T-helper 17 cell (primary cell): ENCODE measurements at regions not wholly inside any gene's neighbourhood (a gene's known extent, or its start where the extent isn't known, plus 50 kb on each side); places are given as distances from the start of the nearest gene placed in this dataset.
"Not testable (repeated sequence)": the region's sequence is repeated elsewhere in the genome, so short reads cannot be mapped to it uniquely, and the experiment has no call there.

ENCODE experiments used
- ATAC-seq: fragments of 150-1000 bp; cut with Tn5 transposase; 2 replicates; pipeline ENCODE4 v1.10.0; 2021; ENCODE audit warnings: mild to moderate bottlenecking, moderate library complexity
- DNase-seq, 3 donors: peaks; one replicate each; pipeline versions ENCODE4 v3.0.0 to v3.0.0-alpha.2; 2020 to 2021
- H3K9me3 ChIP-seq: one replicate; pipeline ENCODE4 v1.7.0; 2013; ENCODE audit warnings: low read length, mild to moderate bottlenecking; ENCODE audit not compliant: control insufficient read depth, poor library complexity, severe bottlenecking
- H3K27ac Mint-ChIP-seq: one replicate; pipeline ENCODE4 v1.8.0; 2022; ENCODE audit warnings: mild to moderate bottlenecking, moderate library complexity, mixed read lengths
- H3K27me3 Mint-ChIP-seq: one replicate; pipeline ENCODE4 v1.8.0; 2022; ENCODE audit warnings: mixed read lengths
- H3K36me3 Mint-ChIP-seq: one replicate; pipeline ENCODE4 v1.8.0; 2022; ENCODE audit warnings: low read depth, mixed read lengths
- H3K4me1 Mint-ChIP-seq: one replicate; pipeline ENCODE4 v1.8.0; 2022; ENCODE audit warnings: mild to moderate bottlenecking, mixed read lengths
- H3K4me3 Mint-ChIP-seq: one replicate; pipeline ENCODE4 v1.8.0; 2022; ENCODE audit warnings: mild to moderate bottlenecking, moderate library complexity, mixed read lengths

- Mint-ChIP-seq H3K36me3 (no peaks in the 10 kb centered on the region), H3K27me3 (no peaks in the 10 kb centered on the region), H3K4me3 (no peak overlapping the region), H3K27ac (no peak overlapping the region), H3K4me1 (no peaks in the 10 kb centered on the region)
- no peak for DNase-seq
- H3K9me3 ChIP-seq = no peaks in the 10 kb centered on the region
- no peak for ATAC-seq
Measured at GRCh38 chr5:25286319-25286718, 641.5 kb upstream of the CDH10 start.

GRCh38 chr5:25285136-25285535 is 640.4 kb upstream of the CDH10 start:
- no peak for ATAC-seq
- H3K27me3 Mint-ChIP-seq = no peaks in the 10 kb centered on the region
- DNase-seq = no peak
- H3K36me3 Mint-ChIP-seq = no peaks in the 10 kb centered on the region
- H3K4me1 Mint-ChIP-seq = no peaks in the 10 kb centered on the region
- no peaks in the 10 kb centered on the region for H3K9me3 ChIP-seq
- no peak overlapping the region for H3K27ac Mint-ChIP-seq
- no peak overlapping the region for H3K4me3 Mint-ChIP-seq

- not testable (repeated sequence) for DNase-seq, H3K36me3 Mint-ChIP-seq, H3K9me3 ChIP-seq, H3K4me3 Mint-ChIP-seq, H3K4me1 Mint-ChIP-seq, H3K27me3 Mint-ChIP-seq, ATAC-seq, H3K27ac Mint-ChIP-seq
Measured at GRCh38 chr5:25263507-25263906, 618.7 kb upstream of the CDH10 start.

GRCh38 chr5:25262221-25262620 is 617.4 kb upstream of the CDH10 start:
- Mint-ChIP-seq H3K4me3 (no peak overlapping the region), H3K27ac (no peak overlapping the region), H3K36me3 (no peaks in the 10 kb centered on the region), H3K27me3 (no peaks in the 10 kb centered on the region), H3K4me1 (no peaks in the 10 kb centered on the region)
- no peak for DNase-seq
- H3K9me3 ChIP-seq = peaks cover 2% of the 10 kb centered on the region
- ATAC-seq = no peak

GRCh38 chr5:25255128-25255527 is 610.4 kb upstream of the CDH10 start:
- Mint-ChIP-seq H3K36me3 (no peaks in the 10 kb centered on the region), H3K27ac (no peak overlapping the region), H3K27me3 (no peaks in the 10 kb centered on the region), H3K4me3 (no peak overlapping the region), H3K4me1 (no peaks in the 10 kb centered on the region)
- DNase-seq (no peak), ATAC-seq (no peak)
- no peaks in the 10 kb centered on the region for H3K9me3 ChIP-seq

- Mint-ChIP-seq H3K27ac (no peak overlapping the region), H3K4me3 (no peak overlapping the region), H3K36me3 (no peaks in the 10 kb centered on the region), H3K27me3 (no peaks in the 10 kb centered on the region), H3K4me1 (no peaks in the 10 kb centered on the region)
- no peak for ATAC-seq
- no peaks in the 10 kb centered on the region for H3K9me3 ChIP-seq
- no peak for DNase-seq
Measured at GRCh38 chr5:25241981-25242380, 597.2 kb upstream of the CDH10 start.

- not testable (repeated sequence) for H3K9me3 ChIP-seq, H3K27ac Mint-ChIP-seq, ATAC-seq, H3K4me1 Mint-ChIP-seq, H3K27me3 Mint-ChIP-seq, DNase-seq, H3K4me3 Mint-ChIP-seq, H3K36me3 Mint-ChIP-seq
Measured at GRCh38 chr5:25238720-25239119, 593.9 kb upstream of the CDH10 start.

GRCh38 chr5:25224316-25224982 is 579.7 kb upstream of the CDH10 start:
- H3K27me3 Mint-ChIP-seq = no peaks in the 10 kb centered on the region
- no peak overlapping the region for H3K4me3 Mint-ChIP-seq
- ATAC-seq (no peak), DNase-seq (no peak)
- H3K4me1 Mint-ChIP-seq = no peaks in the 10 kb centered on the region
- no peak overlapping the region for H3K27ac Mint-ChIP-seq
- H3K36me3 Mint-ChIP-seq = no peaks in the 10 kb centered on the region
- no peaks in the 10 kb centered on the region for H3K9me3 ChIP-seq

- ATAC-seq, DNase-seq, H3K9me3 ChIP-seq, H3K4me1 Mint-ChIP-seq, H3K4me3 Mint-ChIP-seq, H3K36me3 Mint-ChIP-seq, H3K27ac Mint-ChIP-seq, H3K27me3 Mint-ChIP-seq: not testable (repeated sequence)
Measured at GRCh38 chr5:25199902-25200301, 555.1 kb upstream of the CDH10 start.

GRCh38 chr5:25190521-25191000 is 545.8 kb upstream of the CDH10 start:
- ATAC-seq = no peak
- H3K27ac Mint-ChIP-seq = no peak overlapping the region
- H3K9me3 ChIP-seq = no peaks in the 10 kb centered on the region
- H3K36me3 Mint-ChIP-seq = no peaks in the 10 kb centered on the region
- H3K27me3 Mint-ChIP-seq = no peaks in the 10 kb centered on the region
- no peak for DNase-seq
- H3K4me1 Mint-ChIP-seq = no peaks in the 10 kb centered on the region
- H3K4me3 Mint-ChIP-seq = no peak overlapping the region

GRCh38 chr5:25181249-25181648 is 536.5 kb upstream of the CDH10 start:
- Mint-ChIP-seq H3K27me3 (no peaks in the 10 kb centered on the region), H3K36me3 (no peaks in the 10 kb centered on the region), H3K27ac (no peak overlapping the region), H3K4me3 (no peak overlapping the region), H3K4me1 (no peaks in the 10 kb centered on the region)
- ATAC-seq (no peak), DNase-seq (no peak)
- no peaks in the 10 kb centered on the region for H3K9me3 ChIP-seq

GRCh38 chr5:25162616-25163015 is 517.8 kb upstream of the CDH10 start:
- not testable (repeated sequence) for H3K36me3 Mint-ChIP-seq, H3K27me3 Mint-ChIP-seq, H3K4me3 Mint-ChIP-seq, H3K4me1 Mint-ChIP-seq, DNase-seq, H3K9me3 ChIP-seq, ATAC-seq, H3K27ac Mint-ChIP-seq

GRCh38 chr5:25160891-25161290 is 516.1 kb upstream of the CDH10 start:
- H3K27ac Mint-ChIP-seq = no peak overlapping the region
- no peak overlapping the region for H3K4me3 Mint-ChIP-seq
- no peak for DNase-seq
- H3K4me1 Mint-ChIP-seq = no peaks in the 10 kb centered on the region
- ATAC-seq = no peak
- no peaks in the 10 kb centered on the region for H3K36me3 Mint-ChIP-seq
- no peaks in the 10 kb centered on the region for H3K9me3 ChIP-seq
- no peaks in the 10 kb centered on the region for H3K27me3 Mint-ChIP-seq

GRCh38 chr5:25150819-25151218 is 506.0 kb upstream of the CDH10 start:
- no peak overlapping the region for H3K27ac Mint-ChIP-seq
- no peaks in the 10 kb centered on the region for H3K27me3 Mint-ChIP-seq
- H3K9me3 ChIP-seq = no peaks in the 10 kb centered on the region
- ATAC-seq (no peak), DNase-seq (no peak)
- no peak overlapping the region for H3K4me3 Mint-ChIP-seq
- no peaks in the 10 kb centered on the region for H3K4me1 Mint-ChIP-seq
- no peaks in the 10 kb centered on the region for H3K36me3 Mint-ChIP-seq
